ENCODE measurements at regions not wholly inside any gene's neighbourhood (a gene's known extent, or its start where the extent isn't known, plus 50 kb on each side); places are given as distances from the start of the nearest gene placed in this dataset.

- no peak overlapping the region for H2AFZ ChIP-seq (ENCODE audit: low read depth)
- no peak overlapping the region for H3K4me3 ChIP-seq (IDR thresholded peaks at IDR 0.05; ENCODE audit: insufficient read depth, low read depth, low read length)
- no peak overlapping the region for H3K4me2 ChIP-seq
- H3K36me3 ChIP-seq (ENCODE audit: insufficient read depth): no peaks in the 10 kb centered on the region
- no peaks in the 10 kb centered on the region for H3K27me3 ChIP-seq (ENCODE audit: insufficient read depth, low read depth)
- no peaks in the 10 kb centered on the region for H4K20me1 ChIP-seq (ENCODE audit: insufficient read depth)
- H3K9ac ChIP-seq: no peak overlapping the region
- H3K79me2 ChIP-seq (ENCODE audit: insufficient read depth, low read depth): no peaks in the 10 kb centered on the region
- no peak overlapping the region for H3K27ac ChIP-seq
- no peak for TF ChIP-seq CTCF (conservative IDR thresholded peaks at IDR 0.05; ENCODE audit: low read depth, low read length)
- no peaks in the 10 kb centered on the region for H3K4me1 ChIP-seq (ENCODE audit: low read depth, poor library complexity, severe bottlenecking)
Observed at GRCh38 chr4:173917255-173917960, 366.1 kb downstream of the FBXO8 start.

- Histone ChIP-seq H4K20me1 (ENCODE audit: insufficient read depth) (no peaks in the 10 kb centered on the region), H3K36me3 (ENCODE audit: insufficient read depth) (no peaks in the 10 kb centered on the region), H3K79me2 (ENCODE audit: insufficient read depth, low read depth) (no peaks in the 10 kb centered on the region), H3K4me2 (no peak overlapping the region), H3K9ac (no peak overlapping the region), H2AFZ (ENCODE audit: low read depth) (no peak overlapping the region), H3K4me3 (IDR thresholded peaks at IDR 0.05; ENCODE audit: insufficient read depth, low read depth, low read length) (no peak overlapping the region), H3K4me1 (ENCODE audit: low read depth, poor library complexity, severe bottlenecking) (no peaks in the 10 kb centered on the region), H3K27ac (no peak overlapping the region), H3K27me3 (ENCODE audit: insufficient read depth, low read depth) (no peaks in the 10 kb centered on the region)
- no peak for TF ChIP-seq CTCF (conservative IDR thresholded peaks at IDR 0.05; ENCODE audit: low read depth, low read length)
Observed at GRCh38 chr4:173913496-173913895, 370.0 kb downstream of the FBXO8 start.

GRCh38 chr4:173912384-173912783 is 371.1 kb downstream of the FBXO8 start:
- H3K27ac ChIP-seq: no peak overlapping the region
- no peaks in the 10 kb centered on the region for H3K27me3 ChIP-seq (ENCODE audit: insufficient read depth, low read depth)
- H2AFZ ChIP-seq (ENCODE audit: low read depth): no peak overlapping the region
- no peak overlapping the region for H3K4me2 ChIP-seq
- H3K36me3 ChIP-seq (ENCODE audit: insufficient read depth): no peaks in the 10 kb centered on the region
- H3K79me2 ChIP-seq (ENCODE audit: insufficient read depth, low read depth): no peaks in the 10 kb centered on the region
- H3K4me3 ChIP-seq (IDR thresholded peaks at IDR 0.05; ENCODE audit: insufficient read depth, low read depth, low read length): no peak overlapping the region
- H3K4me1 ChIP-seq (ENCODE audit: low read depth, poor library complexity, severe bottlenecking): no peaks in the 10 kb centered on the region
- no peak for TF ChIP-seq CTCF (conservative IDR thresholded peaks at IDR 0.05; ENCODE audit: low read depth, low read length)
- no peaks in the 10 kb centered on the region for H4K20me1 ChIP-seq (ENCODE audit: insufficient read depth)
- H3K9ac ChIP-seq: no peak overlapping the region

GRCh38 chr4:173910891-173911290 is 372.6 kb downstream of the FBXO8 start:
- no peaks in the 10 kb centered on the region for H3K4me1 ChIP-seq (ENCODE audit: low read depth, poor library complexity, severe bottlenecking)
- no peak for TF ChIP-seq CTCF (conservative IDR thresholded peaks at IDR 0.05; ENCODE audit: low read depth, low read length)
- no peak overlapping the region for H3K4me3 ChIP-seq (IDR thresholded peaks at IDR 0.05; ENCODE audit: insufficient read depth, low read depth, low read length)

More at GRCh38 chr4:173910891-173911290, 372.6 kb downstream of the FBXO8 start:
- Histone ChIP-seq H2AFZ (ENCODE audit: low read depth) (no peak overlapping the region), H3K79me2 (ENCODE audit: insufficient read depth, low read depth) (no peaks in the 10 kb centered on the region), H3K27ac (no peak overlapping the region), H3K9ac (no peak overlapping the region), H3K4me2 (no peak overlapping the region), H4K20me1 (ENCODE audit: insufficient read depth) (no peaks in the 10 kb centered on the region), H3K27me3 (ENCODE audit: insufficient read depth, low read depth) (no peaks in the 10 kb centered on the region), H3K36me3 (ENCODE audit: insufficient read depth) (no peaks in the 10 kb centered on the region)
